ENCODE measurements at regions not wholly inside any gene's neighbourhood (a gene's known extent, or its start where the extent isn't known, plus 50 kb on each side); places are given as distances from the start of the nearest gene placed in this dataset.

DNA sequence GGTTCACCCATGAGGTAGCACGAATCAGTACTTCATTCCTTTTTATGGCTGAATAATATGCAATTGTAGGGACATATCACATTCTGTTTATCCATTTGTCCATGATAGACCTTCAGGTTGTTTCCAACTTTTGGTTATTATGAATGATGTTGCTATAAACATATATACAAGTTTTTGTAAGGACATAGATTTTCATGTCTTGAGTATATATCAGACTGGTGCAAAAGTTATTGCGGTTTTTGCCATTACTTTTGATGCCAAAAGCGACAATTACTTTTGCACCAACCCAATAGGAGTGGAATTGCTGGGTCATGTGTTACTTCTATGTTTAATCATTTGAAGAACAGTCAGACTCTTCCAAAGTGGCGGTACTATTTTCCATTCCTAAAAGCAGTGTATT lies 361.5 kb downstream of the RPS24 start:
- no peak for DNase-seq (ENCODE audit: low read depth)
- in situ Hi-C loops (cut with HindIII; ENCODE audit: low sequenced_read_pairs) = no loop called here
- TF ChIP-seq, protein P1, sequence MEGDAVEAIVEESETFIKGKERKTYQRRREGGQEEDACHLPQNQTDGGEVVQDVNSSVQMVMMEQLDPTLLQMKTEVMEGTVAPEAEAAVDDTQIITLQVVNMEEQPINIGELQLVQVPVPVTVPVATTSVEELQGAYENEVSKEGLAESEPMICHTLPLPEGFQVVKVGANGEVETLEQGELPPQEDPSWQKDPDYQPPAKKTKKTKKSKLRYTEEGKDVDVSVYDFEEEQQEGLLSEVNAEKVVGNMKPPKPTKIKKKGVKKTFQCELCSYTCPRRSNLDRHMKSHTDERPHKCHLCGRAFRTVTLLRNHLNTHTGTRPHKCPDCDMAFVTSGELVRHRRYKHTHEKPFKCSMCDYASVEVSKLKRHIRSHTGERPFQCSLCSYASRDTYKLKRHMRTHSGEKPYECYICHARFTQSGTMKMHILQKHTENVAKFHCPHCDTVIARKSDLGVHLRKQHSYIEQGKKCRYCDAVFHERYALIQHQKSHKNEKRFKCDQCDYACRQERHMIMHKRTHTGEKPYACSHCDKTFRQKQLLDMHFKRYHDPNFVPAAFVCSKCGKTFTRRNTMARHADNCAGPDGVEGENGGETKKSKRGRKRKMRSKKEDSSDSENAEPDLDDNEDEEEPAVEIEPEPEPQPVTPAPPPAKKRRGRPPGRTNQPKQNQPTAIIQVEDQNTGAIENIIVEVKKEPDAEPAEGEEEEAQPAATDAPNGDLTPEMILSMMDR (IDR thresholded peaks at IDR 0.05; ENCODE audit: low read depth, low read length, missing control alignments) = no peak

DNA sequence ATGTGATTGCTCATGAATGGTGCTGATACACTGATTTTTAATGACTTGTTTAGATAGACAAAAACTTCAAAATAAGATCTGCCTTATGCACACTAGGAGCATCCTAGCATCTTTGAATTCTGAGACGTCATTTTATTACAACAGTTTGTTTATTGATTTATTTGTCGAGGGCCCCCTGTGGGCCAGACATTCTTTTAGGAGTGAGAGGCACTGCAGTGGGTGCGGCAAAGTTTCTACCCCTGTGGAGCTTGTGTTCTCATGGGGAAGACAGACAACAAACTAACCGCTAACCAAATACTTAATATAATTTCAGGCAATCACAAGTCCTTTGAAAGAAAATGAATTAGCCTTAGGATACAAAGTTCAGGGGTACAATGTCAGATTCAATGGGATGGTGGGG lies 363.1 kb downstream of the RPS24 start:
- DNase-seq (ENCODE audit: low read depth) = no peak
- TF ChIP-seq, protein P1 (IDR thresholded peaks at IDR 0.05; ENCODE audit: low read depth, low read length, missing control alignments) = no peak
- no peak overlapping the region for H3K4me3 ChIP-seq (ENCODE audit: low read depth, low read length)
- in situ Hi-C loops (cut with HindIII; ENCODE audit: low sequenced_read_pairs) = no loop called here

More for the DNA sequence above, 361.5 kb downstream of the RPS24 start:
- no peak overlapping the region for H3K4me3 ChIP-seq (ENCODE audit: low read depth, low read length)

DNA sequence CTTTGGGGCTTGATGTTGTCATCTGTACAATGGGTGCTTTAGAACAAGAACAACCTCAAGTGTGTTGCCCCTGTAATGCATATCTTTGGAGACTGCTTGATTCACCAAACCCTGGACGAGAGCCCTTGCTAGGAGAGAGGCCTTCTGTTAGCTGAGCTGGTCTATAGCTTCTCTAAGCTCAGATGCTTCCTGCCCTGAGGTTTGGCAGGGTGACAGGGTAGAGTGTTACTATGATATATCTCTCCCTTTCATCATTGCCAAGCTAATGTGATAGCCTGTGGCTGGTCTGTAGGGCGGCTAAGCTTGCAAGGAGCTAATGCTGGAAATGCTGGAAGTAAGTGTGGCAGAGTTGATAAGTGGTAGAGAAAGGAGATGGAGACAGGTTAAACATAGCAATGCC lies 364.1 kb downstream of the RPS24 start:
- DNase-seq (ENCODE audit: low read depth) = no peak
- in situ Hi-C loops (cut with HindIII; ENCODE audit: low sequenced_read_pairs) = no loop called here
- TF ChIP-seq, protein P1 (IDR thresholded peaks at IDR 0.05; ENCODE audit: low read depth, low read length, missing control alignments) = no peak
- no peak overlapping the region for H3K4me3 ChIP-seq (ENCODE audit: low read depth, low read length)

DNA sequence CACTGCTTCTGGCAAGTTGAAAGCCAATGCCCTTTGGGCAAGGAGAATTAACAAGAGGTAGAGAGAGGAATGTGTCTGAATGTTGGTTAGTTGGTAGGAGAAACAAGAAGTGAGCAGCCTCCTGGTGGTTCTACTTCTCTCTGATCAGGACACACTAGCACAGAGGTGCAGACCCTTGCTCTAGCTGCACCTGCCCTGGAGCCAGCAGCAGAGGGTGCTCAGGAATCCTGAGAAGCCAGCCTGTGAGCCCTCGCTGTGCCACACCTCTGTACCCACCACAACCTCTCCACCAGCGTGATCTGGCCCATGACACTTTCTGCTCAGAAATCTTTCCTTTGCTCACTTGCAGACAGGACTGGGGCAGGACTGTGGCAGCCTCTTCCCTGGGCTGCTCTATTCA lies 364.7 kb downstream of the RPS24 start:
- H3K4me3 ChIP-seq (ENCODE audit: low read depth, low read length) = no peak overlapping the region
- TF ChIP-seq, protein P1 (IDR thresholded peaks at IDR 0.05; ENCODE audit: low read depth, low read length, missing control alignments) = no peak
- in situ Hi-C loops (cut with HindIII; ENCODE audit: low sequenced_read_pairs) = no loop called here
- no peak for DNase-seq (ENCODE audit: low read depth)

DNA sequence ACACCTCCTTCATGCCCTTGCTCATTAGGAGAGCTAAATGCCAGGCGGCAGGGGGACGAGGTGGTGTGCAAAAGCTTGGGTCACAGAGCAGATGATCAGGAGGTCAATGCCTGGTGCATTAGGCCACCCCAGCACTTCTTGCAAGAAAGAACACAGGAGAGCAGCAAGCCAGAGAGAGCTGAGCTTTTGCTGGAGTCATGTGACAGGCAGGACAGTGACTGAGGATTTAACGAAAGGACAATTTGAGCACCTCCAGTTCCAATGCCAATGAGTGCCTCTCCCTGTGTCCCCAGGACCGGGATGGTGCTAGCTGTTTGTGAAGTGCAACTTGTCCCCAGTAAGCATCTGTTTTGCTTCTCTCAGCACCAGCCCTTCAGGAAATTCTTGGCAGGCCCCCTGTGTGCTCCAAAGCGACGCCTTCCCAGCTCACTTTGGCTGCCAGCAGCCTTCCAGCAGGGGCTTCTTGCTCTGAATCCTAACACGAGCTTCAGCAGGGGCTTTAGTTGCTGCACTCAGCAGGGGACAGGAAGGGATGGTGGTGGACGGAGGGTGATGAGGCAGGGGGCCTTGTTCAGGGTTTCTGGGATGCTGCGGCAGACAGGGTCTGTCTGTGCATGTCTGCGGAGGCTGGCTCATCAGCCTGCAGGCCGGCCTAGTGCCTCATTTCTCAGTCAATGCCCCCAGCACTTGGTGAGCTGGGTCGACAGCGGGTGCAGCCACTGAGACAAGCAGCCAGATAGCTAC lies 368.1 kb downstream of the RPS24 start:
- H3K4me3 ChIP-seq (ENCODE audit: low read depth, low read length) = no peak overlapping the region
- no peak for DNase-seq (ENCODE audit: low read depth)
- in situ Hi-C loops (cut with HindIII; ENCODE audit: low sequenced_read_pairs) = no loop called here
- TF ChIP-seq, protein P1 (IDR thresholded peaks at IDR 0.05; ENCODE audit: low read depth, low read length, missing control alignments) = no peak

DNA sequence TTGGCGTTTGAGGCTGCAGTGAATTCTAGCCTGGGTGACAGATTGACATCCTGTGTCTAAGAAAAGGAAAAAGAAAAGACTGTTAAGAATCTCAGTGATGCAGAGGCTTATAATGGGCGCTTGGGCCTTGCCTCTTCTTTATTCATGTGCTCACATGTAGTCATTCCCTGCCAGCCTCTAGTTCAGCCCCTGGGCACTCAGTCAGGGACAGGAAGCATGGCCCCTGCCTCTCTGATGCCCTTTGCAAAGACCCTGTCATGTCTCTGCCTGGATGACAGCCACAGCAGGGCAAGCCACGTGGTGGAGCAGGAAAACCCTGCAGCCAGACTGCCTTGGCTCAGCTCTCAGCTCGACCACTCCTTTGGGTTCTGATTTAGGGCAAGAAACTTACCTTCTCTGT lies 368.9 kb downstream of the RPS24 start:
- TF ChIP-seq, protein P1 (IDR thresholded peaks at IDR 0.05; ENCODE audit: low read depth, low read length, missing control alignments) = no peak
- H3K4me3 ChIP-seq (ENCODE audit: low read depth, low read length) = no peak overlapping the region
- in situ Hi-C loops (cut with HindIII; ENCODE audit: low sequenced_read_pairs) = no loop called here
- DNase-seq (ENCODE audit: low read depth) = no peak
